IMR-90 (cell line): ENCODE measurements at regions not wholly inside any gene's neighbourhood (a gene's known extent, or its start where the extent isn't known, plus 50 kb on each side); places are given as distances from the start of the nearest gene placed in this dataset.

Source experiments
- ATAC-seq: fragments of 200-7000 bp; cut with Tn5 transposase; 2 replicates; pipeline ENCODE4 v1.9.1; 2020; ENCODE audit warnings: low read depth, mild to moderate bottlenecking, moderate library complexity
- BruUV-seq: library from RNA; stranded (reverse); fragments of 400-500 nt; replicated peaks from 2 replicates; lab custom pipeline; 2021; lab: Mats Ljungman, UMichigan
- CTCF ChIA-PET: fragments of 300-600 bp; formaldehyde crosslinking; extraction: SDS; loops from one replicate; lab custom pipeline; 2021; ENCODE audit warnings: antibody characterized with exemption; lab: Yijun Ruan, JAX
- POLR2A ChIA-PET: fragments of 300-600 bp; sonication (Branson Sonifier 250); formaldehyde crosslinking; loops from one replicate; lab custom pipeline; 2022; ENCODE audit warnings: antibody characterized with exemption; ENCODE audit not compliant: unreplicated experiment; lab: Charles Lee
- DNase-seq: peaks from one replicate; pipeline ENCODE4 v3.0.0; 2013
- H2AFZ ChIP-seq: replicated peaks from 2 replicates; pipeline ENCODE3; 2013; ENCODE audit warnings: low read length, mild to moderate bottlenecking; ENCODE audit not compliant: poor library complexity
- H2AK5ac ChIP-seq: 2 replicates; pipeline ENCODE4 v1.6.1; 2013; ENCODE audit warnings: low read depth, low read length, inconsistent platforms
- H2AK9ac ChIP-seq: replicated peaks from 2 replicates; pipeline ENCODE3; 2013; ENCODE audit warnings: mild to moderate bottlenecking, low read depth, low read length, moderate library complexity; ENCODE audit not compliant: poor library complexity
- H2BK120ac ChIP-seq: 2 replicates; pipeline ENCODE4 v1.6.1; 2013; ENCODE audit warnings: low read depth, low read length, inconsistent platforms
- H2BK15ac ChIP-seq: 3 replicates; pipeline ENCODE4 v1.6.1; 2013; ENCODE audit warnings: low read depth, low read length, inconsistent platforms
- H2BK20ac ChIP-seq: 2 replicates; pipeline ENCODE4 v1.6.1; 2013; ENCODE audit warnings: low read depth, mild to moderate bottlenecking, inconsistent platforms, low read length, moderate library complexity
- H2BK5ac ChIP-seq: 2 replicates; pipeline ENCODE4 v1.6.1; 2013; ENCODE audit warnings: mild to moderate bottlenecking, low read depth, low read length, inconsistent platforms; ENCODE audit not compliant: poor library complexity, severe bottlenecking
- H3K14ac ChIP-seq: replicated peaks from 2 replicates; pipeline ENCODE4 v1.6.1; 2013; ENCODE audit warnings: low read depth, low read length, inconsistent platforms
- H3K18ac ChIP-seq: 2 replicates; pipeline ENCODE4 v1.6.1; 2013; ENCODE audit warnings: low read depth, low read length, control low read depth
- H3K23ac ChIP-seq: 2 replicates; pipeline ENCODE4 v1.6.1; 2013; ENCODE audit warnings: low read depth, low read length, inconsistent platforms
- H3K27ac ChIP-seq: 2 replicates; pipeline ENCODE4 v1.5.1; 2013; ENCODE audit warnings: mild to moderate bottlenecking, control low read depth, low read length; ENCODE audit not compliant: insufficient read depth
- H3K27me3 ChIP-seq: 2 replicates; pipeline ENCODE4 v1.6.1; 2013; ENCODE audit warnings: low read length; ENCODE audit not compliant: control insufficient read depth, insufficient read depth
- H3K36me3 ChIP-seq: 2 replicates; pipeline ENCODE4 v1.6.1; 2013; ENCODE audit warnings: low read length, mixed read lengths; ENCODE audit not compliant: control insufficient read depth, insufficient read depth
- H3K4ac ChIP-seq: 2 replicates; pipeline ENCODE4 v1.6.1; 2013; ENCODE audit warnings: low read depth, low read length, inconsistent platforms
- H3K4me1 ChIP-seq: 2 replicates; pipeline ENCODE4 v1.6.1; 2013; ENCODE audit warnings: low read length, mixed read lengths; ENCODE audit not compliant: control insufficient read depth, insufficient read depth
- H3K4me2 ChIP-seq: 2 replicates; pipeline ENCODE4 v1.6.1; 2013; ENCODE audit warnings: low read depth, mild to moderate bottlenecking, control low read depth, low read length, moderate library complexity
- H3K4me3 ChIP-seq: 2 replicates; pipeline ENCODE4 v1.5.1; 2013; ENCODE audit warnings: low read depth, mild to moderate bottlenecking, control low read depth, low read length, moderate library complexity; ENCODE audit not compliant: insufficient read depth
- H3K56ac ChIP-seq: 2 replicates; pipeline ENCODE4 v1.6.1; 2013; ENCODE audit warnings: low read length, inconsistent platforms; ENCODE audit not compliant: insufficient read depth; ENCODE audit errors: extremely low read depth
- H3K79me1 ChIP-seq, 2 experiments: 2 replicates each; pipeline ENCODE4 v1.6.1; 2013; ENCODE audit warnings: low read length in 2 of 2, inconsistent platforms in 1 of 2, low read depth in 1 of 2
- H3K9ac ChIP-seq: 2 replicates; pipeline ENCODE4 v1.6.1; 2013; ENCODE audit warnings: low read depth, low read length, control low read depth
- H3K9me1 ChIP-seq: 2 replicates; pipeline ENCODE4 v1.6.1; 2013; ENCODE audit warnings: low read length, inconsistent platforms; ENCODE audit not compliant: insufficient read depth
- H3K9me3 ChIP-seq: 2 replicates; pipeline ENCODE4 v1.6.1; 2013; ENCODE audit warnings: low read length; ENCODE audit not compliant: control insufficient read depth, insufficient read depth
- H4K20me1 ChIP-seq: 2 replicates; pipeline ENCODE4 v1.6.1; 2013; ENCODE audit warnings: low read length, inconsistent platforms; ENCODE audit not compliant: insufficient read depth
- H4K5ac ChIP-seq: 2 replicates; pipeline ENCODE4 v1.6.1; 2013; ENCODE audit warnings: mild to moderate bottlenecking, low read depth, low read length, control low read depth
- H4K8ac ChIP-seq, 2 experiments: 2 replicates each; pipeline ENCODE4 v1.6.1; 2013; ENCODE audit warnings: low read depth in 2 of 2, low read length in 2 of 2, control low read depth in 1 of 2, inconsistent platforms in 1 of 2
- H4K91ac ChIP-seq: 2 replicates; pipeline ENCODE4 v1.6.1; 2013; ENCODE audit warnings: low read depth, low read length, inconsistent platforms; ENCODE audit not compliant: insufficient read depth
- BHLHE40 ChIP-seq: fragments of 150-350 bp; IDR thresholded peaks from 2 replicates; pipeline ENCODE4 v1.6.1; 2016; ENCODE audit warnings: mild to moderate bottlenecking, low read depth, low read length
- CEBPB ChIP-seq: IDR thresholded peaks from 2 replicates; pipeline ENCODE4 v1.6.1; 2012; ENCODE audit warnings: low read depth, low read length, improper control_type of control experiment
- CTCF ChIP-seq: conservative IDR thresholded peaks from 2 replicates; pipeline ENCODE4 v1.5.1; 2012; ENCODE audit warnings: mild to moderate bottlenecking, low read depth, low read length, improper control_type of control experiment
- FOS ChIP-seq: fragments of 150-350 bp; IDR thresholded peaks from 2 replicates; pipeline ENCODE4 v1.6.1; 2016; ENCODE audit warnings: low read depth, low read length
- MAFK ChIP-seq: IDR thresholded peaks from 2 replicates; pipeline ENCODE4 v1.6.1; 2012; ENCODE audit warnings: low read depth, low read length, improper control_type of control experiment
- MAZ ChIP-seq: IDR thresholded peaks from 2 replicates; pipeline ENCODE4 v1.6.1; 2012; ENCODE audit warnings: low read depth, mild to moderate bottlenecking, low read length, improper control_type of control experiment, moderate library complexity, borderline replicate concordance
- MXI1 ChIP-seq: IDR thresholded peaks from 2 replicates; pipeline ENCODE4 v1.6.1; 2012; ENCODE audit warnings: low read depth, mild to moderate bottlenecking, low read length, moderate library complexity, borderline replicate concordance
- POLR2A ChIP-seq: IDR thresholded peaks from 2 replicates; pipeline ENCODE4 v1.6.1; 2012; ENCODE audit warnings: mild to moderate bottlenecking, low read depth, low read length
- RFX5 ChIP-seq: IDR thresholded peaks from 2 replicates; pipeline ENCODE4 v1.8.0; 2012; ENCODE audit warnings: low read depth, mild to moderate bottlenecking, low read length, moderate library complexity
- SMC3 ChIP-seq: fragments of 150-350 bp; IDR thresholded peaks from 2 replicates; pipeline ENCODE4 v1.6.1; 2016; ENCODE audit warnings: low read depth, mild to moderate bottlenecking, antibody characterized with exemption, low read length, moderate library complexity
- USF2 ChIP-seq: fragments of 150-350 bp; IDR thresholded peaks from 2 replicates; pipeline ENCODE4 v1.6.1; 2017; ENCODE audit warnings: mild to moderate bottlenecking, antibody characterized with exemption, low read length, low read depth
- dilution Hi-C: fragments of 300-500 bp; cut with HindIII; formaldehyde crosslinking; loops from one replicate; pipeline ENCODE4 v1.14.3; 2018; ENCODE audit warnings: low sequenced_read_pairs; ENCODE audit not compliant: unreplicated experiment
- in situ Hi-C: fragments of 300-500 bp; cut with MboI; formaldehyde crosslinking; loops from 3 replicates; pipeline ENCODE4 v1.14.3; 2019; ENCODE audit warnings: low sequenced_read_pairs, inconsistent platforms, mixed read lengths
- intact Hi-C: fragments of 100-400 bp; cut with micrococcal nuclease; formaldehyde crosslinking; loops from 2 replicates; pipeline ENCODE4 v1.10.0; 2022

GRCh38 chr10:57825015-57825414 is 442.7 kb downstream of the IPMK start:
- CTCF ChIA-PET: no interaction called here

More at GRCh38 chr10:57825015-57825414, 442.7 kb downstream of the IPMK start:
- Histone ChIP-seq H4K20me1 (no peaks in the 10 kb centered on the region), H2BK15ac (no peak overlapping the region), H3K4ac (no peak overlapping the region), H2BK5ac (no peak overlapping the region), H3K36me3 (no peaks in the 10 kb centered on the region), H3K27me3 (no peaks in the 10 kb centered on the region), H2BK120ac (no peak overlapping the region), H4K8ac (no peak overlapping the region), H3K9me3 (no peaks in the 10 kb centered on the region), H2AK5ac (no peak overlapping the region), H2AFZ (no peak overlapping the region), H2AK9ac (no peak overlapping the region), H4K91ac (no peak overlapping the region), H3K9me1 (no peaks in the 10 kb centered on the region), H3K9ac (no peak overlapping the region), H3K23ac (no peak overlapping the region), H3K79me1 (no peaks in the 10 kb centered on the region), H3K14ac (no peak overlapping the region), H3K4me1 (no peaks in the 10 kb centered on the region), H3K4me2 (no peak overlapping the region), H3K27ac (no peak overlapping the region), H3K4me3 (no peak overlapping the region), H4K5ac (no peak overlapping the region), H2BK20ac (no peak overlapping the region), H3K18ac (no peak overlapping the region), H3K56ac (no peak overlapping the region)
- no peak for DNase-seq
- intact Hi-C loops: no loop called here
- in situ Hi-C loops: no loop called here
- no peak for ATAC-seq
- BruUV-seq: no TSS peak
- no peak for TF ChIP-seq RFX5
- no peak for TF ChIP-seq FOS
- TF ChIP-seq BHLHE40: no peak
- no peak for TF ChIP-seq CEBPB
- no peak for TF ChIP-seq POLR2A
- no peak for TF ChIP-seq MAFK
- TF ChIP-seq SMC3: no peak
- no peak for TF ChIP-seq CTCF
- TF ChIP-seq USF2: no peak
- TF ChIP-seq MAZ: no peak
- TF ChIP-seq MXI1: no peak
- dilution Hi-C loops: no loop called here
- POLR2A ChIA-PET: no interaction called here
